ENCODE measurements at regions not wholly inside any gene's neighbourhood (a gene's known extent, or its start where the extent isn't known, plus 50 kb on each side); places are given as distances from the start of the nearest gene placed in this dataset.

DNA sequence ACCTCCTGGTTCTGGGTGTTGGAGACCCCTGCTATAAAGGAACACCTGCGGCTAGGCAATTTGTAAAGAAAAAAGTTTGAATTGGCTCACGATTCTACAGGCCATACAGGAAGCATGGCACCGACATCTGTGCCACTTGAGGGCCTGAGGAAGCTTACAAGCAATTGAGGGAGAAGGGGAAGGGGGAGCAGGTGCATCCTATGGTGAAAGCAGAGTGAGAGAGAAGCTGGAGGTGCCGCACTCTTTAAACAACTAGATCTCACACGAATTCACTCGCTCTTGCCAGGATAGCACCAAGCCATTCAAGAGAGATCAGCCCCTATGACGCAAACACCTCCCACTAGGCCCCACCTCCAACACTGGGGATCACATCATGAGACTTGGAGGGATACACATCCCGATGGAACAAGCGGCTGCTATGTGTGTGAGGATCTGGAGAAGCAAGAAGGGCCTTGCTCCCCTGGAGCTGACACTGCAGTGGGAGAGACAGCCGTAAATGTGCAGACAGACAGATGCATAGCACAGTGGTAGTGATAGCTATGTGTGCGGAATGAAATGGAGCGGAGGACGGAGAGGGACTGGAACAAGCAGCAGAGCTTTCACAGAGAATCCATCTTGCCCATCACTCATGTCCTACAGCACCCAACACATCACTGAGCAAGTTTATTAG, 60.7 kb upstream of the HELT start:
- TF ChIP-seq, protein P1, sequence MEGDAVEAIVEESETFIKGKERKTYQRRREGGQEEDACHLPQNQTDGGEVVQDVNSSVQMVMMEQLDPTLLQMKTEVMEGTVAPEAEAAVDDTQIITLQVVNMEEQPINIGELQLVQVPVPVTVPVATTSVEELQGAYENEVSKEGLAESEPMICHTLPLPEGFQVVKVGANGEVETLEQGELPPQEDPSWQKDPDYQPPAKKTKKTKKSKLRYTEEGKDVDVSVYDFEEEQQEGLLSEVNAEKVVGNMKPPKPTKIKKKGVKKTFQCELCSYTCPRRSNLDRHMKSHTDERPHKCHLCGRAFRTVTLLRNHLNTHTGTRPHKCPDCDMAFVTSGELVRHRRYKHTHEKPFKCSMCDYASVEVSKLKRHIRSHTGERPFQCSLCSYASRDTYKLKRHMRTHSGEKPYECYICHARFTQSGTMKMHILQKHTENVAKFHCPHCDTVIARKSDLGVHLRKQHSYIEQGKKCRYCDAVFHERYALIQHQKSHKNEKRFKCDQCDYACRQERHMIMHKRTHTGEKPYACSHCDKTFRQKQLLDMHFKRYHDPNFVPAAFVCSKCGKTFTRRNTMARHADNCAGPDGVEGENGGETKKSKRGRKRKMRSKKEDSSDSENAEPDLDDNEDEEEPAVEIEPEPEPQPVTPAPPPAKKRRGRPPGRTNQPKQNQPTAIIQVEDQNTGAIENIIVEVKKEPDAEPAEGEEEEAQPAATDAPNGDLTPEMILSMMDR (IDR thresholded peaks at IDR 0.05; ENCODE audit: control insufficient read depth, insufficient read depth, low read depth, low read length, missing control alignments), result no peak
- no peak for DNase-seq (ENCODE audit: low read depth)
- no peak overlapping the region for H3K4me3 ChIP-seq (ENCODE audit: control insufficient read depth, low read depth, low read length)

DNA sequence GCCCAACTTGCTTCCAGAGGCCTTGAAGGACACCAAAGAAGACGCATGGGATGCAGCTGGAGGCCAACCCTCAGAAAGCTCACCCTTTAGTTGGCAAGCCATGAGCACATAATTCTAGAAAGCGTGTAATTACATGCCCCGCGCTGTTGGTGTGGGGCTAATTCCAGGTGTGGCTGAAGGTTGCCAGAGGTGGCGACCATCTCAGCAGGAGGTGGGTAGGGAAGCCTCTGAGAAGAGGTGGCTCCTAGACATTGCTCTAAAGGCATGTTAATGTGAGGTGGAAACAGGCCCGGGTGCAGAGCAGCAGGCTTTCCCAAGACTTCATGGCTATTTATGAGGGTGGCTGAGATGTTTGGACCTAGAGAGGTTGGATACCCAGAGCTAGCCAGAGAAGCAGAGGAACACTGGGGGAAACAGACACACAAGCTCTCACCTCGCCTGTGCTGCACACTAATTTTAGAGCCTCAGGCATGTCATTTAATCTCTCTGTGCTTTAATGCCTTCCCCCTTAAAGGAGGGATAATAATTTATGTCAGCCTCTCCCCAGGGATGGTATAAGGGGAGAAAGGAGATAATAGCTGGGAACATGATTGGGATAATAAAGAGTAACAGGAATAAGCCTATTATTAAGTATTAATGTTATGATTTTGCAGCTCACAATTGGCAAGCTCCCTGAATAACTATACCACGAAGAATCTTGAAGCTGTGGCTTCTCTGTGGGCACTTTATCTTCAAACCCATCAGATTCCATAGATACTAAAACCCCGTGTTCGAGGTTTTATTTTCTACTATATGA, 60.0 kb upstream of the HELT start:
- no peak overlapping the region for H3K4me3 ChIP-seq (ENCODE audit: control insufficient read depth, low read depth, low read length)
- DNase-seq (ENCODE audit: low read depth), result no peak
- TF ChIP-seq, protein P1 (IDR thresholded peaks at IDR 0.05; ENCODE audit: control insufficient read depth, insufficient read depth, low read depth, low read length, missing control alignments), result no peak

DNA sequence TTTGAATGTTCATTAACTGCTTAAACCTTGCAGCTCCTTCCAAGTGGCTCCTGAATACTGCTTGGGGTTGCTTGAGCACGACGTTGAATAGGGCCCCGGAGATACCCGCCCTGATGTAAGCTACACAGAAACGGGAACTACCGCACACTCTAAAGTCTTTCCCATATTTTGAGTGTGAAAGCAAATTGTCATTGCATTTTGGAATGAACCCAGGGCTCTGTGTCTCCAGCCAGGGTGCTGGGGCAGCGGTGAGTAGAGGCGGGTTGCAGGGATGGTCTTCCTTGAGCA, 59.4 kb upstream of the HELT start:
- no peak for DNase-seq (ENCODE audit: low read depth)
- TF ChIP-seq, protein P1 (IDR thresholded peaks at IDR 0.05; ENCODE audit: control insufficient read depth, insufficient read depth, low read depth, low read length, missing control alignments), result no peak
- H3K4me3 ChIP-seq (ENCODE audit: control insufficient read depth, low read depth, low read length), result no peak overlapping the region

DNA sequence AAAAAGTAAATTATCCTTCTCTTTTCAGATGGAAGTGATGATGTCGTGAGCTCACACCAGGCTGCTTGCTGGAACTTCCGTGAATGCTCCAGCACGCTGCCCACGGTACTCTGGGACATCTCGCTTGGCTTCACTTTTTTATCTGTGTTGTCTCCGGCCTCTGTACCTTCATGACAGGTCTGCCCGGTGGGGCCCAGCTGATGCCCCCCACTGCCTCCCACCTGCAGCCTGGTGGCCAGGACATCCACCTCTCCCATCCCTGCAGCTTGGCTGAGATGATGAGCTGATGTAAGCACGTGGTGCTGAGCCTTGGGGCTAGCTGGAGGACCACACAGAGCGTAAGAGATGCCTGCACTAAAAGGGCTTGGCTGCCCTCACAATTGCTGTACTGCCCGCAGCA, 59.0 kb upstream of the HELT start:
- no peak overlapping the region for H3K4me3 ChIP-seq (ENCODE audit: control insufficient read depth, low read depth, low read length)
- TF ChIP-seq, protein P1 (IDR thresholded peaks at IDR 0.05; ENCODE audit: control insufficient read depth, insufficient read depth, low read depth, low read length, missing control alignments), result no peak
- DNase-seq (ENCODE audit: low read depth), result no peak

DNA sequence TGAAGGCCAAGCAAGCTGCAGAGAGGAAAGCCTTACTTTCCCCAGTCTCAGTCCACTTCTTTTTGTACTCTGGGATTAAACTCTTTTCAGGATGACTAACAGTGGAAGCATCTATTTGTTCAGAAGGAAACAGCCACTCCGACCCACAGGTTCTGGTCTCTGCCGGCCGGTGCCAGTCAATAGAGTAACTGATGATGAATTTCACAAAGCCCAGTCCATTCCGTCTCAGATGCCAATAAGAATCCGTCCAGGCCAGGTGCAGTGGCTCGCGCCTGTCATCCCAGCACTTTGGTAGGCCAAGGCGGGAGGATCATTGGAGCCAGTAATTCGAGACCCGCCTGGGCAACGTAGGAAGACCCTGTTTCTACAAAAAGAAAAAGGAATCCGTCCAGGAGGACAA, 58.5 kb upstream of the HELT start:
- TF ChIP-seq, protein P1 (IDR thresholded peaks at IDR 0.05; ENCODE audit: control insufficient read depth, insufficient read depth, low read depth, low read length, missing control alignments), result no peak
- no peak for DNase-seq (ENCODE audit: low read depth)
- H3K4me3 ChIP-seq (ENCODE audit: control insufficient read depth, low read depth, low read length), result no peak overlapping the region

DNA sequence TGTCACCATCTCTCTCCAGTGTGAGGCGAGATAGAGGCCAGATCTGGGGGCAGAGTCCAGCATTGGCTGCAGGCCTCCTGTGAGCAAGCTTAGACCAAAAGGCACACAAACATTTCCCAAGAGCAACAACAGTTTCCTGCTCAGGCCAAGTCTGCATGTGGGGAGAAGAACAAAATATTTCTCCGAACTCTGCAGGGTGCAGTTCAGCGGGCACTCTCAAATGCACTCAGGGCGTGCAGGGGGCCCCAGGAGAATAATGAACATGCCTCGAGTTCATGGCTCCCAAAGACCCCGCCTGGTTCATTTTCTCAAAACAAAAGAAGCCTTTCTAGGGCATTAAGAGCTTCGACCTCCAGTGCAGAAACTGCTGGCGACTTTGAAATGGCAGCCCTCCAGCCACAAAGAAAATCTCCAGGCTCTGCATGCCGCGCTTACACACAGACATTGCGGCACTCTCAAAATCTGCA, 57.8 kb upstream of the HELT start:
- TF ChIP-seq, protein P1 (IDR thresholded peaks at IDR 0.05; ENCODE audit: control insufficient read depth, insufficient read depth, low read depth, low read length, missing control alignments), result no peak
- H3K4me3 ChIP-seq (ENCODE audit: control insufficient read depth, low read depth, low read length), result no peak overlapping the region

More for the DNA sequence above, 57.8 kb upstream of the HELT start:
- no peak for DNase-seq (ENCODE audit: low read depth)

All from AG09309 (cell line).